Loucy (cell line): ENCODE measurements at regions not wholly inside any gene's neighbourhood (a gene's known extent, or its start where the extent isn't known, plus 50 kb on each side); places are given as distances from the start of the nearest gene placed in this dataset.

Source experiments
- CTCF ChIP-seq: fragments of 200-600 bp; sonication (generic); conservative IDR thresholded peaks from 2 replicates; pipeline ENCODE4 v1.5.1; 2014; ENCODE audit warnings: mild to moderate bottlenecking, antibody characterized with exemption, low read length
- EZH2phosphoT487 ChIP-seq: fragments of 200-600 bp; IDR thresholded peaks from 2 replicates; pipeline ENCODE4 v1.6.1; 2018; ENCODE audit warnings: antibody characterized with exemption, mild to moderate bottlenecking, moderate library complexity, borderline replicate concordance

DNA sequence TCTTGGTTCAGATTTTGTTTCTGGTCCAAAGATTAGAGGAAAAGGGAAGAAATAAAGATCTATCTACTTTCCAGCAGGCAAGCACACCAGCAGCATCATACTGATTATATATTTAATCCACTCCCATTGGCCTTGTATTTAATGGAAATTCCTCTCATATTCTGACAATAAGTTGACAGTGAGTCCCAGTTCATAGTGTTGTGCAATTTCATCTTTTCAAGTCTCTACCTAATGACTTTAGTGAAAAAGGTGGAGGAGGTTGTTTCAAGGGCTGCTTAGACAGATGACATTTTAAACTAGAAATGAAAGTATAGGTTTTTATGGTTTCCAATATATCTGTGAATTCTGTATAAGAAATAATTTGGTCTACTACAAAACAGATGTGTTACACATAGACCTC, 298.6 kb downstream of the PABPC4L start:
- no peak for TF ChIP-seq CTCF
- TF ChIP-seq EZH2phosphoT487, result no peak
